Lung microvascular endothelial cell (primary cell): ENCODE measurements at regions not wholly inside any gene's neighbourhood (a gene's known extent, or its start where the extent isn't known, plus 50 kb on each side); places are given as distances from the start of the nearest gene placed in this dataset.

Experiments
- DNase-seq, 2 donors: peaks; one replicate each; pipeline versions ENCODE4 v3.0.0 to v3.0.0-alpha.2; 2010; ENCODE audit warnings: low read depth in 2 of 2

DNA sequence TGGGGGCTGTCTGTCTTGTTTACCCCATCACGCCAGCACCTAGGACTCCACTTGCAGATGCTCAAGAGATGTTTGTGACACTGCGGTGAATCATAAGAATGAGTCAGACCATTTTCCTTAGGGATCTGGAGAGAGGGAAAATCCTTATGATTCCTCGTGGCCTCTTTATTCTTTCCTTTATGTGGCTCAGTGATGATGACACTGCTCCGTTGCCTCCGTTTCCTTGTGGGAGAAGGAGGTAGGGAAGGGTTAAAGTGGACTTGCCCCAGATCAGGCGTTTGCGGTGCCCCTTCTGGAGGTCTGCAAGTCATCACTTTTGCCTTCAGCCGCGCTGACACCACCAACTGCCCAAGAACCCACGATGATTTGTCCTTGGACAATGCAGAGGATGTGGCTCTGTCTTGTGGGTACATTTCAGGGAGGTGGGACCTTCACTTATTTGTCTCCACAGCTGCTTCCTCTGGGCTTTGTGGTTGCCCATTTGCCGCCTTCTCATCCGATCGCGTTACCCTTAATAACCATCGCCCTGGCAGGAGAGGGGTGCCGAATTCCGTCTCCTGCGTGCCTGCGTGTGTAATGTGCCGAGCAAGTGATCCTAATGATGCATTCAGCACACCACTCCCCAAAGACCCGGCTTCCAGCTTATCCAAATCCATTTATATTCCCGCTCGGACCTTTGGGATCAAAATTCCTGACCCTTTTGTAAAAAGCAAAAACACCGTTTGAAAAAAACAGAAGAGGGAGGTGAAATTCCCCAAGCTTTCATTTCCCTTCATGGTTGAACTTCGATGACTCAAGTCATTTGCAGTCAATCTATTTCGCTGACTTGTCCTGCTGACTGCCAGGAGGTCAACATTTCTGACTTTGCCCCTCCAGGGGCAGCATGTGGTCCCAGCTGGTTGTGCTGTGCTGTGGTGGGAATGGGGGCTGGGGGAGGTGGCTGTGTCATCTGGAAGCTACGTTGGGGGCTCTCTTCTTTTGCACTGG is 87.2 kb upstream of the IRX3 start:
- peak in 1 of 2 donors; percentile 43 for DNase-seq

DNA sequence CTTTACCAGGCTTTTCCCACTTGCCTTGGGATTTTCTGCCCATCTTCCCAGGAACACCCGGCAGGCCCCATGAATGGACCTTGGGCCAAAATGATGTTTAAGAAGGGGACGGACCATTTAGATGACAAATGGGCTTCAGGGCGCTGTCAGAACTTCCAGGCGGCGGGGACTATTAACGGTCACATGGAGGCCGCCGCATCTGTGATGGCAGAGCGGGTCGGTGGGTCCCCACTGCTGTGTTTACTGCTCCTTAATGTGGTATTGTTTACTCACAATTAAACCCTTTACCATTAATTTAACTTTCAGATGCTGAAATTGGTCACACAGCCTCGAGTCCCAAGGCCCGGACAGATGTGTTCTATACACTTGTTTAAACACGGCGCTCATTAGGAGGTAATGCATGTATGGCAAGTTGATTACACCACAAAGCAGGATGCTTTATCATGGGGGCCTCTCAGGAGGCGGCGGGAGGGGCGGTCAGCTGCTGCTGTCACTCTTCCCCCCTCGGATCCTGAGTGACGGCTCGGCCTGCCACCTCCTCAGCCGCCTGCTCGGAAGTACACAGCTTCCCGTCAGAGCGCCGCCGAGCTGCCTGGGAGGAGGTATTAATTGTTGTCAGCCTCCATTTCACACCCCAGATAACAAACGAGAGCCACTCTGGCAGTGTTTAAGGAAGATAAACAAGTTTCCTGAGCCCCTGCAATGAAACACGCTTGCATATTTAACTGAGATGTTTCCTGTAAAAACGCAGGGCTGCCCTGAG is 83.9 kb upstream of the IRX3 start:
- peak in 1 of 2 donors; percentile 19 for DNase-seq

- DNase-seq: no peak
Measured at GRCh38 chr16:54369861-54370260, 83.3 kb upstream of the IRX3 start.

- no peak for DNase-seq
Measured at GRCh38 chr16:54366943-54367342, 80.4 kb upstream of the IRX3 start.

DNA sequence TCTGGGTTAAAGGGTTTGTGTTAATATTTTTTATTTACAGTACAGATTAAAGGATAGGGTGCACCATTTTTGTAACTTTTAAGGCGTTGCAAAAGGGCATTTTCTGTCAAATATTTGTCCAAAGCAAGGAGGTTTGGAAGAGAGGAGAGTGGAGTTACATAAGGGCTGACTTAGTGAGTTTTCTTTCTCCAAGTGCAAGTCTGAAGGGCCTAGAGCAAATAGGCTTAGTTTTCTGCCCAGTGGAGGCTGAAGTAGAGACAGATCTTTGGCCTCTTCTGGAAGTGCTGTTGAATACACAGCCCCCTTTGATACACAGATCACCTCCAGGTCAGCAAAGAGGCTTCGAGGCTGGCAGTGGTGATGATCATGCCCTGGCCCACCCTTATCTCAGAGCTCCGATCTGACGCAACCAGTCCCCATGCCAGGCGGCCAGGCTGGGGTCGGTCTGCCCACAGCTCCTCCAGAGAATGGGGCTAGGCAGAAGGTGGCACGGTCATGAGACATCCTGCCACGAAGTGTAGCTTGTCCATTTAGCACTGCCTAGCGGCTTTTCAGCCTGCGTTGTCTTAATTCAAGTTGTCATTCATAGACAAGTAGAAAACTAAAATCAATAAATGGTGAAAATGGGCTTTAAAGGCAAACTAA is 79.5 kb upstream of the IRX3 start:
- no peak for DNase-seq

GRCh38 chr16:54363766-54364165 is 77.2 kb upstream of the IRX3 start:
- DNase-seq: no peak

DNA sequence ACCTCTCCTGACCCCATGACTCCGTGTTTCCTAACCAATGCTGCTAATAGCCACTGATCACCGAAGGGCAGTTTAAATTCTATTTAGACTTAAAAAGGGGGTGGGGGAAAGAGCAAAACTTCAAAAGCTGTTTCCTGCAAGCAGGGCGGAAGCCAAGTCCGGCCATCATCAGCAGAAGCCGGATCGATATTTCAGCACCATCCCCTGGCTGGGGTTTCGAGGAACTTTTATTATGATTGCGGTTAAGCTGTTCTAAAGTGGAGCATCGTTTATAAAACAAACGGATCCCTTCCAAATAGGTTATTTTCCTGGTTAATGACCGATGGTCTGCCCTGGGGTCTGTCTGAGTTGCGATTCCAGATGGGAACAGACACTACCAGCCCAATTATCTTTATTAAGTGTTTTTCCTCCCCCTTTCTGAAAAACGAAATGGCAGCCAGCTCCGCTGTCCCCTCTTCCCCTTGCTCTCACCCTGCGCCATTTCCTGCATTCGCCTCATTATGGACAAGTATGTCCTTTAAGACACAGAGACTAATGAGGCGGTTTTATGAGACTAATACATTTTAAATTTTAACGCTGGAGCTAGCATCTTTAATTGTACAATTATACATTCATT is 76.1 kb upstream of the IRX3 start:
- no peak for DNase-seq

GRCh38 chr16:54361246-54361645 is 74.7 kb upstream of the IRX3 start:
- no peak for DNase-seq

DNA sequence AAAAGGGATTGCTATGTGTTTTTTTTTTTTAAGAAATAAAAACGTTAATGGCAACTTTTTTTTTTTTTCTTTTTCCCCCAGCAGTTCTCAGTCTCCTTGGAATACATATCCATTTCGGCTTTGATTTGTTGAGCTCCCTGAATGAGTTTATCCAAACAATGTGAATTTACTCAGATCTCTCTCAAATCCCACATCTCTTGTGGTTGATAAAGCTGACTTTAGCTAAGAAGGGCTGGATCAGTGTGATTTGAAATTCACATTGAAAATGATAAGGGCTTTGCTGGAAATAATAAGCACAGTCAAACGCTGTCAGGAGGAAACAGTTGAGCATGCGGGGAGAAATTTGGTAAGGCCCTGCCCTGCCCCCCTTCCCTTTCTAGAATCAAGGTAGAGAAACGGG is 74.1 kb upstream of the IRX3 start:
- no peak for DNase-seq

DNA sequence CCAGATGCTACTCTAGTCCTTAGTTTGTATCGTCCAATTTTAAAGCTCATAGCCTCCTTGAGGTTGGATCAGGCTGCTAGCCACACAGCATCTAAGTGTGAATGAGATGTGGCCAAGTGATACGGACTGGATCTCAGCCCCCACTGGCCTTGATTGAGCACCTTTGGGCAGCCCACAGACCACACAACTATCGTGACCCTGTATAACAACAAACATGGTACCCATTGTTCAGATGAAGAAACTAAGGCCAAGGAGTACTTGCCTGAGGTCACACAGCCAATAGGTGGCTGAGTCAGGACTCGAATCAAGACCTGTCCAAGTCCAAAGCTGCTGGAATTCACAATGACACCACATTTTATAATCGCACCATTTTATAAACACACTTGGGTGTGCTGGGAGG is 73.0 kb upstream of the IRX3 start:
- DNase-seq: no peak

DNA sequence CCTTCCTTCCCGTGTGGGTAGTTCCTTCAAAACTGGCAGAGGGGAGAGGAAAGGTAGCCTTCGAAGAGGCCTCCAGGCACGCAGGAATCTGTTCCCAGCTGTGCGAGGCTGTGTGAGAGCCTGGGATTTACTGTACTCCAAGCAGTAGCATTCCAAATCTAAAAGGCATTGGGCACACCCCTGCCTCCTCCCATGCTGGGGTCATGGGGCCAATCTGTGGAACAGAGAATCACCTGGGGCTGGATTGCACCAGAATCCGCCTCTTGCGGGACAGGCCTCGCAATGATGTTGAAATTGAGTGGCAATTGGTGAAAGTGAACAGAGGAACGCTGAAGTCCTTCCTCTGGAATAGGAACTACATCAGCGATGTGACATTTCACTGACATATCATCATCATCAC is 72.5 kb upstream of the IRX3 start:
- DNase-seq: no peak

GRCh38 chr16:54356391-54356790 is 69.8 kb upstream of the IRX3 start:
- DNase-seq: no peak

DNA sequence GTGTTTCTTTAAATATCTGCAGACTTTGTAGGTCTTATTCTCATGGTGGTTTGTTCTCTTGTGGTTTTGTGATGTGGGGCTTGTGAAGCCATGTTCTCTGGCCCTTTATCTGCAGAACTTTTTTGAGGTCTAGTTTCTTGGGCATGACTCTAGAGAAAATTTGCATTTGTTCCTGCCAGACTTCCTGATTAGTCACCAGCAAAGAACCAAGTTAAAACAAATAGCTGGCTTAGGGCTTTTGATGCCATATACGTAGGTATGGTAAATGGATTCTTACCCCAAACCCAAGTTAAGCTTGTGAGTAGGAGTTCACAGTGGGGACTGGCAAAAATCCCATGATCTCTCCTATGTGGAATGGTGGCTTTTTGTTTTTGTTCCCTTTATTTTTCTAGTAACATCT is 68.7 kb upstream of the IRX3 start:
- DNase-seq: peak in 1 of 2 donors; percentile 10

GRCh38 chr16:54353097-54353496 is 66.5 kb upstream of the IRX3 start:
- no peak for DNase-seq

DNA sequence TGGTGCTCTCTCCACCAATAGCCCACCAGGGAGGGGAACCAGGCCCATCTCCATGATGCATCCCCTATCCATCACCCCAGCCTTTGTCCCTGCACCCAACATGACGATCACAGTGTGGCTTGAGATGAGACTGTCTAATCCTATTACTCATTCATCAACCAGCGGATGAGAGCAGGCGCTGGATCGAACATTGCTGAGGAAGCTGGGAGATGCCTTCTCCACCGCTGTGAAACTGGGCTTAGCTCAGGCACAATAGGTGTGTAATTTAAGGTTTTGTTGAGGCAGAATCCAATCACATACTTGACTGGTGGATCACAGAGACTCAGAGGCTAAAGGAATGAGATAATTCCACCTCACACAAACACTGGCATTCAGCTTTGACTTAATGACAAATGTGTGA is 64.6 kb upstream of the IRX3 start:
- no peak for DNase-seq

- no peak for DNase-seq
Measured at GRCh38 chr16:54347961-54348360, 61.4 kb upstream of the IRX3 start.

GRCh38 chr16:54346041-54346440 is 59.5 kb upstream of the IRX3 start:
- no peak for DNase-seq

DNA sequence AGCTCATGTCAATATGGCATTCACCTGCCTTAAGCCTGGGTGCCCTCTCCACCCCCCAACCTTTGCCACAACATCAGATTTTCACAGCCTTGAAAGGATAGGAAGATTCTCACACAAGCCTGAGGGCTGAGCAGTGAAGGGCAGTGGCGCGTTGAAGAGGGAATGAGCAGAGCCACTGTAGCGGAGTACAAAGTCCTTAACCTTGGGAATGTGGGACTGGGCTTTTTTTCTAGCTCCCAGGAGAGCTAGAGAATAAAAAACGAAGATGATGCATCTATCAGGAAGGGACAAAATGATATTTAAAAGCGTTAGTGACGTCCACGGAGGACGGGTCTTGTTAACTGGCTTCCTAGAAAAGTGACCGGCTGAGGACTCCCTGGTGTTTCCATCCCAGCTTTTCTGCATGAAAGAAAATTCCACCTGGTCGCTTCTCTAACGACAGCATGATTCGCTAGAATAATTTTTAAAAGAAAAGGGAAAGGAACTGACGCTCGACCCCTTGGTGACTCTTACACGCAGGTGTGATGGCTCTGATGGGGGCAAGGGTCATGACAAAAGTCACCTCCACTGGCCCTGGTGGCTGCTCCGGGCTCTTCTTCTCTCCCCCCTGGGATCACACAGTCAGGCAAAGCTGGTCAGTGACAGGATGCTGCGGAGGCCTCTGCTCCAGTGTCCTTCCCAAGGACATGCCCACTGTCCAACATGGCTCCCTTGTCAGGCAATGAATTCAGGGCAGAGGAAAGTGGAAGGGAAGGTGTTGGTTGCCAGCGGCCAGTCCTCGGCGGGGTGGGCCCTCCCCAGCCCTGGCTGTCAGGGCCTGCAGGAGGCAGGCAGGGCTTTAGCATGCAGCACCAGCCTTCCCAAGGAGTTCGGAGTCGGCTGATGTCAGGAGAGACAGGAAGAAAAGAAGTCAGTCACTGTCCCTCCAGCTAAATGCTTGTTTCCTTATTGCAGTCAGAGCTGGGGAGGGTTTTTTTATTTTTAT is 58.4 kb upstream of the IRX3 start:
- no peak for DNase-seq

GRCh38 chr16:54342966-54343365 is 56.4 kb upstream of the IRX3 start:
- DNase-seq: no peak
